Activated CD4-positive, alpha-beta T cell treated with anti-CD3 and anti-CD28 coated beads, Interleukin-2, Interleukin-6, amounts not matched to agents 100 ng/mL and 50 ng/mL, durations not matched to agents 16 hours and 8 hours (primary cell): ENCODE measurements at regions not wholly inside any gene's neighbourhood (a gene's known extent, or its start where the extent isn't known, plus 50 kb on each side); places are given as distances from the start of the nearest gene placed in this dataset.
"Not testable (repeated sequence)": the region's sequence is repeated elsewhere in the genome, so short reads cannot be mapped to it uniquely, and the experiment has no call there.

ENCODE experiments used
- DNase-seq: peaks from one replicate; pipeline ENCODE4 v3.0.0-alpha.2; 2020

GRCh38 chr9:107809871-107810460, 320.4 kb upstream of the KLF4 start:
- no peak for DNase-seq

- no peak for DNase-seq
These were observed 317.6 kb upstream of the KLF4 start for GRCh38 chr9:107807183-107807582.

GRCh38 chr9:107805201-107805600, 315.6 kb upstream of the KLF4 start:
- DNase-seq: no peak

GRCh38 chr9:107794259-107794658, 304.7 kb upstream of the KLF4 start:
- no peak for DNase-seq

- DNase-seq: no peak
These were observed 304.0 kb upstream of the KLF4 start for GRCh38 chr9:107793541-107793940.

GRCh38 chr9:107792596-107792995, 303.0 kb upstream of the KLF4 start:
- DNase-seq: no peak

- DNase-seq: no peak
These were observed 302.4 kb upstream of the KLF4 start for GRCh38 chr9:107792006-107792405.

GRCh38 chr9:107789001-107789700, 299.6 kb upstream of the KLF4 start:
- DNase-seq: peak; percentile 3

GRCh38 chr9:107786561-107786960, 297.0 kb upstream of the KLF4 start:
- DNase-seq: no peak

- DNase-seq: no peak
These were observed 294.8 kb upstream of the KLF4 start for GRCh38 chr9:107784235-107784958.

- DNase-seq: no peak
These were observed 293.2 kb upstream of the KLF4 start for GRCh38 chr9:107782789-107783188.

- no peak for DNase-seq
These were observed 292.8 kb upstream of the KLF4 start for GRCh38 chr9:107782381-107782780.

GRCh38 chr9:107780960-107781359, 291.4 kb upstream of the KLF4 start:
- DNase-seq: no peak

- DNase-seq: no peak
These were observed 290.2 kb upstream of the KLF4 start for GRCh38 chr9:107779731-107780130.

- no peak for DNase-seq
These were observed 289.1 kb upstream of the KLF4 start for GRCh38 chr9:107778661-107779060.

GRCh38 chr9:107774099-107774498, 284.5 kb upstream of the KLF4 start:
- DNase-seq: not testable (repeated sequence)

GRCh38 chr9:107772988-107773387, 283.4 kb upstream of the KLF4 start:
- DNase-seq: no peak

- DNase-seq: no peak
These were observed 281.1 kb upstream of the KLF4 start for GRCh38 chr9:107770716-107771115.

- DNase-seq: no peak
These were observed 278.7 kb upstream of the KLF4 start for GRCh38 chr9:107768224-107768623.

GRCh38 chr9:107767711-107768110, 278.1 kb upstream of the KLF4 start:
- no peak for DNase-seq

GRCh38 chr9:107763469-107763868, 273.9 kb upstream of the KLF4 start:
- DNase-seq: not testable (repeated sequence)

GRCh38 chr9:107761307-107761706, 271.7 kb upstream of the KLF4 start:
- no peak for DNase-seq

- DNase-seq: no peak
These were observed 271.1 kb upstream of the KLF4 start for GRCh38 chr9:107760469-107761242.

- no peak for DNase-seq
These were observed 270.2 kb upstream of the KLF4 start for GRCh38 chr9:107759823-107760166.
